ENCODE measurements at regions not wholly inside any gene's neighbourhood (a gene's known extent, or its start where the extent isn't known, plus 50 kb on each side); places are given as distances from the start of the nearest gene placed in this dataset.

- Mint-ChIP-seq H3K27ac (no peak overlapping the region), H3K9me3 (ENCODE audit: low read depth) (no peaks in the 10 kb centered on the region), H3K27me3 (no peaks in the 10 kb centered on the region), H3K4me3 (ENCODE audit: low read depth) (no peak overlapping the region), H3K36me3 (ENCODE audit: insufficient read depth) (no peaks in the 10 kb centered on the region), H3K4me1 (ENCODE audit: low read depth) (no peaks in the 10 kb centered on the region)
- no peak for DNase-seq (ENCODE audit: low spot score, unreplicated experiment)
- TF ChIP-seq CTCF (IDR thresholded peaks at IDR 0.05; ENCODE audit: unreplicated experiment): no peak
Observed at GRCh38 chr1:242723044-242723716, 198.7 kb upstream of the PLD5 start.

DNA sequence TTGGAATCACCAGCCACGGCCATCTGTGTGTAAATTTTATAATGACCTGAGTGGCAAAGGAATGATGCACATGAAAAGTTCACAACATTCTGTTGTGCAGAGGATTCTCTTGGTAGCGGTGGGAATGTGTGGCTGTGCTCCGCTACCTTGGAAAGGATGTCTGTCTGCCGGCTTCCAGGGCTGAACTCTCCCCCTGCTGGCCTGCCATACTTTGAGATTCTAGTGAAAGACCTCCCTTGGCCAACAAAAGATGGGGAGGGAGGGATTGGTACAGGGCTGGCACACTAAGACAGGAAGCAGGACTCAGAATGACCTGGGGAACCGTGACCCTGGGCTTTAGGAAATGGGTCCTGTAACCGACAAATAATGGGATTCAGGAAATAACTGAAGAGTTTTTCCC lies 194.5 kb upstream of the PLD5 start:
- no peaks in the 10 kb centered on the region for H3K36me3 Mint-ChIP-seq (ENCODE audit: insufficient read depth)
- DNase-seq (ENCODE audit: low spot score, unreplicated experiment): no peak
- no peak overlapping the region for H3K27ac Mint-ChIP-seq
- H3K27me3 Mint-ChIP-seq: no peaks in the 10 kb centered on the region
- H3K4me1 Mint-ChIP-seq (ENCODE audit: low read depth): no peaks in the 10 kb centered on the region
- no peak for TF ChIP-seq CTCF (IDR thresholded peaks at IDR 0.05; ENCODE audit: unreplicated experiment)
- no peak overlapping the region for H3K4me3 Mint-ChIP-seq (ENCODE audit: low read depth)
- H3K9me3 Mint-ChIP-seq (ENCODE audit: low read depth): peaks cover 4% of the 10 kb centered on the region

- H3K4me1 Mint-ChIP-seq (ENCODE audit: low read depth): peaks cover 3% of the 10 kb centered on the region
- H3K4me3 Mint-ChIP-seq (ENCODE audit: low read depth): no peak overlapping the region
- peaks cover 4% of the 10 kb centered on the region for H3K27me3 Mint-ChIP-seq
- TF ChIP-seq CTCF (IDR thresholded peaks at IDR 0.05; ENCODE audit: unreplicated experiment): no peak
- peaks cover 9% of the 10 kb centered on the region for H3K9me3 Mint-ChIP-seq (ENCODE audit: low read depth)
- H3K36me3 Mint-ChIP-seq (ENCODE audit: insufficient read depth): no peaks in the 10 kb centered on the region
- H3K27ac Mint-ChIP-seq: no peak overlapping the region
- DNase-seq (ENCODE audit: low spot score, unreplicated experiment): no peak
Observed at GRCh38 chr1:242712248-242712647, 187.8 kb upstream of the PLD5 start.

GRCh38 chr1:242710847-242711246 lies 186.3 kb upstream of the PLD5 start:
- DNase-seq (ENCODE audit: low spot score, unreplicated experiment): no peak
- no peak for TF ChIP-seq CTCF (IDR thresholded peaks at IDR 0.05; ENCODE audit: unreplicated experiment)
- Mint-ChIP-seq H3K9me3 (ENCODE audit: low read depth) (peaks cover 9% of the 10 kb centered on the region), H3K4me3 (ENCODE audit: low read depth) (no peak overlapping the region), H3K27me3 (peaks cover 4% of the 10 kb centered on the region), H3K27ac (no peak overlapping the region), H3K4me1 (ENCODE audit: low read depth) (peaks cover 3% of the 10 kb centered on the region), H3K36me3 (ENCODE audit: insufficient read depth) (no peaks in the 10 kb centered on the region)

DNA sequence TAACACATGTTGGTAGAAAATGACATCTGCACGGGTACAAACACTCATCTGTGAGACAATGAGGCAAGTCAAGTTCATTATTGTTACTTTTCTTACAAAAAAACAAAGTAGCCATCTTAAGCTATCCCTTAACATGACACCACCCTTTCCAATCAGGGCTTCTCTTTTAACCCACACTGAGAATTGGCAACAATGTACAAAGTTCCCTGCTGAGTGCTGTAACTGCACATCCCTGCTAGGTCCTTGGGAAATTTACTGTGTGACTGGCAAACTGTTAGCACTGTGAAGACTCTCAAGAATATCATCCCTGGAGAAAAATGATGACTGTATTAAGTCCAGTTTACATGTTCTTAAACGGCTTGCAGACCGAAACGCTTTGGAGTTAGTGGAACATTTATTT lies 185.8 kb upstream of the PLD5 start:
- Mint-ChIP-seq H3K27me3 (peaks cover 4% of the 10 kb centered on the region), H3K36me3 (ENCODE audit: insufficient read depth) (no peaks in the 10 kb centered on the region), H3K4me3 (ENCODE audit: low read depth) (no peak overlapping the region), H3K9me3 (ENCODE audit: low read depth) (peaks cover 9% of the 10 kb centered on the region), H3K27ac (no peak overlapping the region), H3K4me1 (ENCODE audit: low read depth) (peaks cover 3% of the 10 kb centered on the region)
- no peak for DNase-seq (ENCODE audit: low spot score, unreplicated experiment)
- no peak for TF ChIP-seq CTCF (IDR thresholded peaks at IDR 0.05; ENCODE audit: unreplicated experiment)
